ENCODE measurements at regions not wholly inside any gene's neighbourhood (a gene's known extent, or its start where the extent isn't known, plus 50 kb on each side); places are given as distances from the start of the nearest gene placed in this dataset.

DNA sequence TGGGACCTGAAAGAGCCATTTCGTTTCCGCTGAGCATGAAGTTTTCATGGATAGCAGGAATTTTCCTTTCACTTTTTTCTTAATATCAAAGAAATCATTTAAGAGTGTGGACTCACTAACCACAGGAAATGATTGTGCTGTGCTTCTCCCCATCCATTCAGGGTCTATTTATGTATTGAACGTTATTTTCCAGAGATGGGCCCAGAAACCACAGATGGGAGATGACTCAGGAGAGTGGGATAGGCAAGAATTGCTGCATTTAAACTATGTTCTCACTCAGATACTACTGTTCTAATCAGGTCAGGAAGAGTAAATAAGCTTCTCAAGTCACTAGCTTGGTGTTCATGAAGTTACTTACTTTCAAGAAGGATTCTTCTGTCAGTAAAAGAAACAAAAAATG, 763.8 kb downstream of the DTWD2 start:
- Histone ChIP-seq H3K9me3 (ENCODE audit: control insufficient read depth in 2 of 2, insufficient read depth in 1 of 2, low read length in 1 of 2) (no peaks in the 10 kb centered on the region), H3K36me3 (ENCODE audit: control insufficient read depth in 2 of 2, insufficient read depth in 2 of 2, low read length in 1 of 2) (no peaks in the 10 kb centered on the region), H3K4me1 (ENCODE audit: control insufficient read depth in 2 of 2, insufficient read depth in 2 of 2, low read length in 2 of 2) (no peaks in the 10 kb centered on the region), H3K27ac (ENCODE audit: low read depth in 1 of 2, low read length in 1 of 2) (no peak overlapping the region), H3K4me3 (ENCODE audit: low read length in 2 of 2) (no peak overlapping the region), H3K27me3 (ENCODE audit: control insufficient read depth in 2 of 2, insufficient read depth in 1 of 2, low read length in 1 of 2) (no peaks in the 10 kb centered on the region)
- 57% methylated on average over 3 of the region's 3 CpGs for WGBS
- DNase-seq (ENCODE audit: low read depth in 6 of 9, low spot score in 9 of 9): no peak

DNA sequence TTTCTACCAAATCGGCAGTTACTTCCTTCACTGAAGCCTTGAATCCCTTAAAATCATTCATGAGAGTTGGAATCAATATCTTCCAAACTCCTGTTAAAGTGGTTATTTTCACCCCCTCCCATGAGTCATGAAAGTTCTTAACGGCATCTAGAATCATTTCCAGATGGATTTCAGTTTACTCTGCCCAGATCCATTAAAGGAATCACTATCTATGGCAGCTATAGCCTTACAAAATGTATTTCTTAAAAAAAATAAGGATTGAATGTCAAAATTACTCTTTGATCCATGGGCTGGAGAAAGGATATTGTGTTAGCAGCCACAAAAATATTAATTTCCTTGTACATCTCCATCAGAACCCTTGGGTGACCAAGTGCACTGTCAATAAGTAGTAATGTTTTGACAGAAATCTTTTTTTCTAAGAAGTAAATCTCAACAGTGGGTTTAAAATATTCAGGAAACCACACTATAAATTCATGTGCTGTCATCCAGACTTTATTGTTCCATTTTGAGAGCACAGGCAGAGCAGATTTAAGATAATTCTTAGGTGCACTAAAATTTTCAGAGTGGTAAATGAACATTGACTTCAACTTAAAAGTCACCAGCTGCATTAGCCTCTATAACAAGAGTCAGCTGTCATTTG, 767.7 kb downstream of the DTWD2 start:
- Histone ChIP-seq H3K27me3 (ENCODE audit: control insufficient read depth in 2 of 2, insufficient read depth in 1 of 2, low read length in 1 of 2) (no peaks in the 10 kb centered on the region), H3K4me3 (ENCODE audit: low read length in 2 of 2) (no peak overlapping the region), H3K36me3 (ENCODE audit: control insufficient read depth in 2 of 2, insufficient read depth in 2 of 2, low read length in 1 of 2) (no peaks in the 10 kb centered on the region), H3K9me3 (ENCODE audit: control insufficient read depth in 2 of 2, insufficient read depth in 1 of 2, low read length in 1 of 2) (no peaks in the 10 kb centered on the region), H3K27ac (ENCODE audit: low read depth in 1 of 2, low read length in 1 of 2) (no peak overlapping the region), H3K4me1 (ENCODE audit: control insufficient read depth in 2 of 2, insufficient read depth in 2 of 2, low read length in 2 of 2) (no peaks in the 10 kb centered on the region)
- no peak for DNase-seq (ENCODE audit: low read depth in 6 of 9, low spot score in 9 of 9)
- WGBS: 82% methylated on average over 2 of the region's 2 CpGs

- DNase-seq (ENCODE audit: low read depth in 6 of 9, low spot score in 9 of 9): no peak
- no peak overlapping the region for H3K4me3 ChIP-seq (ENCODE audit: low read length in 2 of 2)
- H3K9me3 ChIP-seq (ENCODE audit: control insufficient read depth in 2 of 2, insufficient read depth in 1 of 2, low read length in 1 of 2): peaks cover 0 to 17% of the 10 kb centered on the region in 2 donors
- no peak overlapping the region for H3K27ac ChIP-seq (ENCODE audit: low read depth in 1 of 2, low read length in 1 of 2)
- no peaks in the 10 kb centered on the region for H3K4me1 ChIP-seq (ENCODE audit: control insufficient read depth in 2 of 2, insufficient read depth in 2 of 2, low read length in 2 of 2)
- H3K36me3 ChIP-seq (ENCODE audit: control insufficient read depth in 2 of 2, insufficient read depth in 2 of 2, low read length in 1 of 2): no peaks in the 10 kb centered on the region
- H3K27me3 ChIP-seq (ENCODE audit: control insufficient read depth in 2 of 2, insufficient read depth in 1 of 2, low read length in 1 of 2): no peaks in the 10 kb centered on the region
These were observed 776.7 kb downstream of the DTWD2 start for GRCh38 chr5:118211606-118212005.

GRCh38 chr5:118208031-118208453, 780.3 kb downstream of the DTWD2 start:
- DNase-seq (ENCODE audit: low read depth in 6 of 9, low spot score in 9 of 9): no peak
- Histone ChIP-seq H3K4me3 (ENCODE audit: low read length in 2 of 2) (no peak overlapping the region), H3K4me1 (ENCODE audit: control insufficient read depth in 2 of 2, insufficient read depth in 2 of 2, low read length in 2 of 2) (no peaks in the 10 kb centered on the region), H3K36me3 (ENCODE audit: control insufficient read depth in 2 of 2, insufficient read depth in 2 of 2, low read length in 1 of 2) (no peaks in the 10 kb centered on the region), H3K9me3 (ENCODE audit: control insufficient read depth in 2 of 2, insufficient read depth in 1 of 2, low read length in 1 of 2) (peaks cover 0 to 20% of the 10 kb centered on the region in 2 donors), H3K27me3 (ENCODE audit: control insufficient read depth in 2 of 2, insufficient read depth in 1 of 2, low read length in 1 of 2) (no peaks in the 10 kb centered on the region), H3K27ac (ENCODE audit: low read depth in 1 of 2, low read length in 1 of 2) (no peak overlapping the region)
- WGBS: 97% methylated on average over 23 of the region's 23 CpGs

DNA sequence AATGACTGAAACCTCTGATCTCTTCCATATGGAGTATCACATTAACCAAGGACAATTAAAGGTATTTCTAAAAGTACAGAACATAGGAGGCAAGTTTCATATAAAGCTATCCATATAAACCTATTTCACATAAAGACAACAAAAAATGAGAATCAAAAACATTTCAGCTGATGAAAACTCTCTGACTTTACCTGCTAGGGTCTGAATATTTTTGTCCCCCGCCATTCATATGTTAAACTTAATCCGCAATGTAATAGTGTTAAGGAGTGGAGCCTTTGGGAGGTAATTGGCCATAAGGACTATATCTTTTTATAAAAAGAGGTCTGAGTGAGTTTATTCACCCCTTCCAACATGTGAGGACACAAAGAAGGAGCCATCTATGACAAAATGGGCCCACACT, 788.5 kb downstream of the DTWD2 start:
- H3K9me3 ChIP-seq (ENCODE audit: control insufficient read depth in 2 of 2, insufficient read depth in 1 of 2, low read length in 1 of 2): peaks cover 0 to 4% of the 10 kb centered on the region in 2 donors
- 95% methylated on average over 2 of the region's 2 CpGs for WGBS
- DNase-seq (ENCODE audit: low read depth in 6 of 9, low spot score in 9 of 9): no peak
- no peaks in the 10 kb centered on the region for H3K36me3 ChIP-seq (ENCODE audit: control insufficient read depth in 2 of 2, insufficient read depth in 2 of 2, low read length in 1 of 2)
- H3K4me1 ChIP-seq (ENCODE audit: control insufficient read depth in 2 of 2, insufficient read depth in 2 of 2, low read length in 2 of 2): no peaks in the 10 kb centered on the region
- no peak overlapping the region for H3K4me3 ChIP-seq (ENCODE audit: low read length in 2 of 2)
- no peaks in the 10 kb centered on the region for H3K27me3 ChIP-seq (ENCODE audit: control insufficient read depth in 2 of 2, insufficient read depth in 1 of 2, low read length in 1 of 2)
- H3K27ac ChIP-seq (ENCODE audit: low read depth in 1 of 2, low read length in 1 of 2): no peak overlapping the region

DNA sequence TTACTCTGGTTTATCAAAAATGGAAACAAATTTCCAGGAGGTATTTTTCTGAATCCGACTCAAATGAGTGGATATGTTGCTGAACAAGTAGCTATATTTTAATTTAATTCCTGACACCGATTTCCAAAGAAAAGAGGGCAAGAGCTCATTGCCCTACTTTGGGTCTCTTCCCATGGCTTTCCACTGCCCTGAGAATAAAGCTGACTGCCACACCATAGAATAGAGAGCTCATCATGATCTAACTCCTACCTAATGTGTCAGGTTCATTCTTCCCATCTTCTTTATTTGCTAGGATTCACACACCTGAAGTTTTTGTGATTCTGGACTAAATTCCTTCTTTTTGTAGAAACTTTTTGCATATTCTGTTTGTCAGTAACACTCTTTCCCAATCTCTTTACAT, 792.1 kb downstream of the DTWD2 start:
- no peak overlapping the region for H3K27ac ChIP-seq (ENCODE audit: low read depth in 1 of 2, low read length in 1 of 2)
- no peaks in the 10 kb centered on the region for H3K4me1 ChIP-seq (ENCODE audit: control insufficient read depth in 2 of 2, insufficient read depth in 2 of 2, low read length in 2 of 2)
- whole genome bisulfite sequencing: 91% methylated on average over 2 of the region's 2 CpGs
- no peaks in the 10 kb centered on the region for H3K27me3 ChIP-seq (ENCODE audit: control insufficient read depth in 2 of 2, insufficient read depth in 1 of 2, low read length in 1 of 2)
- no peak overlapping the region for H3K4me3 ChIP-seq (ENCODE audit: low read length in 2 of 2)
- H3K36me3 ChIP-seq (ENCODE audit: control insufficient read depth in 2 of 2, insufficient read depth in 2 of 2, low read length in 1 of 2): no peaks in the 10 kb centered on the region
- no peaks in the 10 kb centered on the region for H3K9me3 ChIP-seq (ENCODE audit: control insufficient read depth in 2 of 2, insufficient read depth in 1 of 2, low read length in 1 of 2)
- no peak for DNase-seq (ENCODE audit: low read depth in 6 of 9, low spot score in 9 of 9)

DNA sequence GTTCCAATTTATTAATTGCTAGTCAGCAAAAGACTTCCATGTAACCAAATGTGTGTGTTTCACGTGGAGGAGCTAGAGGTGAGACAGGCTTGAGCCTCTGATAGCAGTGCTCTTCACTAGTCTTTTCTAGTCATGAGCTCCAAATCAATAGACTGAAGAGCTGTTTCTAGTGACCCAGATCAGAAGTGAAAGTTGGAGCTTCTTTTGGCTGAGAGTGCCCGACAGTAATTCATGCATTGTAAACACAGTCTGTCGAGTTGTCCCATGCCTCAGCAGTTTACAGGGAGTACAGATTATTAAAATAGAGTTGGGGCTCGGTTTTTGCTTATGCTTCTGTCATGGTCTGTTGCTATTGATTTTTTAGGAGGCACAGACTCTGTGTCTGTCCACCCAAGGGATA, 793.1 kb downstream of the DTWD2 start:
- Histone ChIP-seq H3K4me1 (ENCODE audit: control insufficient read depth in 2 of 2, insufficient read depth in 2 of 2, low read length in 2 of 2) (no peaks in the 10 kb centered on the region), H3K36me3 (ENCODE audit: control insufficient read depth in 2 of 2, insufficient read depth in 2 of 2, low read length in 1 of 2) (no peaks in the 10 kb centered on the region), H3K27ac (ENCODE audit: low read depth in 1 of 2, low read length in 1 of 2) (no peak overlapping the region), H3K9me3 (ENCODE audit: control insufficient read depth in 2 of 2, insufficient read depth in 1 of 2, low read length in 1 of 2) (no peaks in the 10 kb centered on the region), H3K4me3 (ENCODE audit: low read length in 2 of 2) (no peak overlapping the region), H3K27me3 (ENCODE audit: control insufficient read depth in 2 of 2, insufficient read depth in 1 of 2, low read length in 1 of 2) (no peaks in the 10 kb centered on the region)
- DNase-seq (ENCODE audit: low read depth in 6 of 9, low spot score in 9 of 9): no peak
- WGBS: 73% methylated on average over 4 of the region's 4 CpGs

- Histone ChIP-seq H3K27me3 (ENCODE audit: control insufficient read depth in 2 of 2, insufficient read depth in 1 of 2, low read length in 1 of 2) (no peaks in the 10 kb centered on the region), H3K27ac (ENCODE audit: low read depth in 1 of 2, low read length in 1 of 2) (no peak overlapping the region), H3K4me1 (ENCODE audit: control insufficient read depth in 2 of 2, insufficient read depth in 2 of 2, low read length in 2 of 2) (no peaks in the 10 kb centered on the region), H3K9me3 (ENCODE audit: control insufficient read depth in 2 of 2, insufficient read depth in 1 of 2, low read length in 1 of 2) (no peaks in the 10 kb centered on the region), H3K36me3 (ENCODE audit: control insufficient read depth in 2 of 2, insufficient read depth in 2 of 2, low read length in 1 of 2) (no peaks in the 10 kb centered on the region), H3K4me3 (ENCODE audit: low read length in 2 of 2) (no peak overlapping the region)
- WGBS: 86% methylated on average over 2 of the region's 2 CpGs
- no peak for DNase-seq (ENCODE audit: low read depth in 6 of 9, low spot score in 9 of 9)
These were observed 795.0 kb downstream of the DTWD2 start for GRCh38 chr5:118193194-118193905.

- Histone ChIP-seq H3K9me3 (ENCODE audit: control insufficient read depth in 2 of 2, insufficient read depth in 1 of 2, low read length in 1 of 2) (peaks cover 0 to 3% of the 10 kb centered on the region in 2 donors), H3K36me3 (ENCODE audit: control insufficient read depth in 2 of 2, insufficient read depth in 2 of 2, low read length in 1 of 2) (no peaks in the 10 kb centered on the region), H3K27me3 (ENCODE audit: control insufficient read depth in 2 of 2, insufficient read depth in 1 of 2, low read length in 1 of 2) (no peaks in the 10 kb centered on the region), H3K27ac (ENCODE audit: low read depth in 1 of 2, low read length in 1 of 2) (no peak overlapping the region), H3K4me1 (ENCODE audit: control insufficient read depth in 2 of 2, insufficient read depth in 2 of 2, low read length in 2 of 2) (no peaks in the 10 kb centered on the region), H3K4me3 (ENCODE audit: low read length in 2 of 2) (no peak overlapping the region)
- no peak for DNase-seq (ENCODE audit: low read depth in 6 of 9, low spot score in 9 of 9)
- 87% methylated on average over 3 of the region's 3 CpGs for WGBS
These were observed 803.3 kb downstream of the DTWD2 start for GRCh38 chr5:118185018-118185417.

Data from thymus (tissue), 11 donors.